GM23338 (cell line): ENCODE measurements at regions not wholly inside any gene's neighbourhood (a gene's known extent, or its start where the extent isn't known, plus 50 kb on each side); places are given as distances from the start of the nearest gene placed in this dataset.

Source experiments
- ATAC-seq: fragments of 200-7000 bp; cut with Tn5 transposase; 3 replicates; pipeline ENCODE4 v1.9.1; 2020
- DNase-seq: peaks from one replicate; pipeline ENCODE4 v3.0.0-alpha.2; 2015; ENCODE audit warnings: low spot score
- H2AFZ ChIP-seq: fragments of 200-600 bp; sonication (generic); 2 replicates; pipeline ENCODE4 v1.8.0; 2016; ENCODE audit warnings: antibody characterized with exemption, mild to moderate bottlenecking, moderate library complexity
- H3F3A ChIP-seq: fragments of 200-600 bp; sonication (generic); replicated peaks from 2 replicates; pipeline ENCODE4 v1.8.0; 2017; ENCODE audit warnings: antibody characterized with exemption, mixed run types, low read depth
- H3K27ac ChIP-seq: fragments of 200-600 bp; sonication (generic); 2 replicates; pipeline ENCODE4 v1.6.1; 2016; ENCODE audit warnings: low read depth
- H3K27me3 ChIP-seq: fragments of 200-600 bp; sonication (generic); 2 replicates; pipeline ENCODE4 v1.8.0; 2016; ENCODE audit warnings: mild to moderate bottlenecking, mixed run types, moderate library complexity; ENCODE audit not compliant: insufficient read depth
- H3K36me3 ChIP-seq: fragments of 200-600 bp; sonication (generic); 2 replicates; pipeline ENCODE4 v1.8.0; 2016; ENCODE audit warnings: mild to moderate bottlenecking; ENCODE audit not compliant: insufficient read depth
- H3K4me1 ChIP-seq: fragments of 200-600 bp; sonication (generic); 2 replicates; pipeline ENCODE4 v1.8.0; 2016; ENCODE audit warnings: mild to moderate bottlenecking, moderate library complexity; ENCODE audit not compliant: insufficient read depth
- H3K4me2 ChIP-seq: fragments of 200-600 bp; sonication (generic); 2 replicates; pipeline ENCODE4 v1.7.1; 2017; ENCODE audit warnings: mixed run types
- H3K4me3 ChIP-seq: fragments of 200-600 bp; sonication (generic); 2 replicates; pipeline ENCODE4 v1.6.1; 2016; ENCODE audit warnings: mixed run types
- H3K79me2 ChIP-seq: fragments of 200-600 bp; sonication (generic); replicated peaks from 2 replicates; pipeline ENCODE4 v1.8.0; 2017; ENCODE audit warnings: mild to moderate bottlenecking; ENCODE audit not compliant: insufficient read depth
- H3K9me2 ChIP-seq: fragments of 200-600 bp; sonication (generic); 2 replicates; pipeline ENCODE4 v1.8.0; 2017; ENCODE audit not compliant: insufficient read depth
- H4K20me1 ChIP-seq: fragments of 200-600 bp; sonication (generic); replicated peaks from 2 replicates; pipeline ENCODE4 v1.8.0; 2017; ENCODE audit warnings: mild to moderate bottlenecking; ENCODE audit not compliant: insufficient read depth
- H3K27ac Mint-ChIP-seq: 2 replicates; pipeline ENCODE4 v1.8.0; 2020; ENCODE audit warnings: inconsistent platforms, mild to moderate bottlenecking, moderate library complexity, mixed read lengths
- H3K27me3 Mint-ChIP-seq: 3 replicates; pipeline ENCODE4 v1.8.0; 2022; ENCODE audit warnings: low read depth, mild to moderate bottlenecking, moderate library complexity, mixed read lengths, inconsistent platforms; ENCODE audit not compliant: insufficient read depth, poor library complexity
- H3K36me3 Mint-ChIP-seq: 3 replicates; pipeline ENCODE4 v1.8.0; 2021; ENCODE audit warnings: low read depth, mild to moderate bottlenecking, inconsistent platforms, moderate library complexity, mixed read lengths
- H3K4me1 Mint-ChIP-seq: 3 replicates; pipeline ENCODE4 v1.8.0; 2020; ENCODE audit warnings: mild to moderate bottlenecking, inconsistent platforms, mixed read lengths
- H3K4me3 Mint-ChIP-seq: 3 replicates; pipeline ENCODE4 v1.8.0; 2021; ENCODE audit warnings: moderate library complexity, mild to moderate bottlenecking, inconsistent platforms, mixed read lengths
- H3K9me3 Mint-ChIP-seq: 3 replicates; pipeline ENCODE4 v1.8.0; 2020; ENCODE audit warnings: moderate library complexity, mild to moderate bottlenecking, inconsistent platforms, mixed read lengths
- CREB1 ChIP-seq: fragments of 250-450 bp; sonication (Bioruptor Pico); IDR thresholded peaks from 2 replicates; pipeline ENCODE4 v1.5.0; 2020; ENCODE audit warnings: low read depth, mild to moderate bottlenecking, moderate library complexity
- ETS1 ChIP-seq: IDR thresholded peaks from 2 replicates; pipeline ENCODE4 v1.6.1; 2016; ENCODE audit warnings: antibody characterized with exemption
- EZH2 ChIP-seq: fragments of 200-600 bp; sonication (generic); IDR thresholded peaks from one replicate; pipeline ENCODE4 v1.8.0; 2017; ENCODE audit warnings: antibody characterized with exemption, mild to moderate bottlenecking, low read depth; ENCODE audit not compliant: unreplicated experiment
- JUNB ChIP-seq: IDR thresholded peaks from one replicate; pipeline ENCODE4 v1.6.1; 2016; ENCODE audit warnings: antibody characterized with exemption; ENCODE audit not compliant: unreplicated experiment
- NANOG ChIP-seq: IDR thresholded peaks from 2 replicates; pipeline ENCODE4 v1.6.1; 2016; ENCODE audit warnings: antibody characterized with exemption, borderline replicate concordance
- STAT1 ChIP-seq: IDR thresholded peaks from one replicate; pipeline ENCODE4 v1.6.1; 2016; ENCODE audit warnings: antibody characterized with exemption; ENCODE audit not compliant: unreplicated experiment
- ZNF331 ChIP-seq: fragments of 250-450 bp; sonication (Bioruptor Pico); IDR thresholded peaks from 2 replicates; pipeline ENCODE4 v1.5.0; 2020; ENCODE audit warnings: low read depth, mild to moderate bottlenecking, moderate library complexity
- ZNF462 ChIP-seq: fragments of 250-450 bp; sonication (Bioruptor Pico); IDR thresholded peaks from 2 replicates; pipeline ENCODE4 v1.5.0; 2020; ENCODE audit warnings: mild to moderate bottlenecking, moderate library complexity

- H3K27me3 Mint-ChIP-seq: no peaks in the 10 kb centered on the region
- H3K27ac Mint-ChIP-seq: no peak overlapping the region
- ATAC-seq: no peak
- no peak for DNase-seq
- no peak for TF ChIP-seq NANOG
- TF ChIP-seq JUNB: no peak
- no peak for TF ChIP-seq ETS1
- no peak for TF ChIP-seq CREB1 (CRISPR knock-in tag)
- TF ChIP-seq EZH2: no peak
- no peak for TF ChIP-seq ZNF331
- TF ChIP-seq ZNF462 (CRISPR knock-in tag): no peak
- TF ChIP-seq STAT1: no peak
- no peaks in the 10 kb centered on the region for H3K79me2 ChIP-seq
- no peak overlapping the region for H3K4me3 ChIP-seq
- no peaks in the 10 kb centered on the region for H3K27me3 ChIP-seq
- H3K27ac ChIP-seq: no peak overlapping the region
- no peaks in the 10 kb centered on the region for H3K9me3 Mint-ChIP-seq
- peaks cover 8% of the 10 kb centered on the region for H3K4me1 Mint-ChIP-seq
- H3K9me2 ChIP-seq: no peaks in the 10 kb centered on the region
- no peak overlapping the region for H3K4me2 ChIP-seq
- no peaks in the 10 kb centered on the region for H4K20me1 ChIP-seq
- H3K36me3 Mint-ChIP-seq: no peaks in the 10 kb centered on the region
- H3K4me3 Mint-ChIP-seq: no peak overlapping the region
- H3F3A ChIP-seq: no peaks in the 10 kb centered on the region
- no peaks in the 10 kb centered on the region for H3K4me1 ChIP-seq
- no peak overlapping the region for H2AFZ ChIP-seq
- H3K36me3 ChIP-seq: no peaks in the 10 kb centered on the region
Measured at GRCh38 chr4:166318810-166319525, 445.9 kb downstream of the TLL1 start.
